Mesenchymal stem cell (in vitro differentiated cells and primary cell): ENCODE measurements at regions not wholly inside any gene's neighbourhood (a gene's known extent, or its start where the extent isn't known, plus 50 kb on each side); places are given as distances from the start of the nearest gene placed in this dataset.

Experiments
- DNase-seq: peaks from one replicate; pipeline ENCODE4 v3.0.0-alpha.2; 2013
- H2AFZ ChIP-seq: one replicate; pipeline ENCODE4 v1.6.1; 2013; ENCODE audit warnings: low read depth, mild to moderate bottlenecking, control low read depth, inconsistent platforms, low read length, moderate library complexity
- H2AK5ac ChIP-seq: 2 replicates; pipeline ENCODE4 v1.6.1; 2013; ENCODE audit warnings: low read length, moderate library complexity, mild to moderate bottlenecking, inconsistent platforms; ENCODE audit not compliant: severe bottlenecking
- H2BK120ac ChIP-seq: one replicate; pipeline ENCODE4 v1.6.1; 2013; ENCODE audit warnings: low read depth, mild to moderate bottlenecking, inconsistent platforms, low read length, moderate library complexity
- H2BK12ac ChIP-seq, 2 experiments: one replicate each; pipeline ENCODE4 v1.6.1; 2013; ENCODE audit warnings: inconsistent platforms in 2 of 2, low read length in 2 of 2, mild to moderate bottlenecking in 2 of 2, moderate library complexity in 2 of 2, control low read depth in 1 of 2
- H2BK15ac ChIP-seq: one replicate; pipeline ENCODE4 v1.6.1; 2013; ENCODE audit warnings: mild to moderate bottlenecking, low read depth, inconsistent platforms; ENCODE audit not compliant: poor library complexity, severe bottlenecking
- H2BK5ac ChIP-seq: 2 replicates; pipeline ENCODE4 v1.6.1; 2013; ENCODE audit warnings: low read depth, mild to moderate bottlenecking, low read length, control low read depth, inconsistent platforms; ENCODE audit not compliant: poor library complexity, severe bottlenecking
- H3K14ac ChIP-seq, 2 experiments: one replicate each; pipeline ENCODE4 v1.6.1; 2013; ENCODE audit warnings: inconsistent platforms in 2 of 2, low read length in 2 of 2, control low read depth in 1 of 2, mild to moderate bottlenecking in 1 of 2, moderate library complexity in 1 of 2
- H3K18ac ChIP-seq, 2 experiments: one replicate each; pipeline ENCODE4 v1.6.1; 2013; ENCODE audit warnings: inconsistent platforms in 2 of 2, low read length in 2 of 2, control low read depth in 1 of 2, low read depth in 1 of 2, mild to moderate bottlenecking in 1 of 2
- H3K23ac ChIP-seq, 2 experiments: one replicate each; pipeline ENCODE4 v1.6.1; 2013; ENCODE audit warnings: inconsistent platforms in 2 of 2, low read length in 2 of 2, mild to moderate bottlenecking in 2 of 2, moderate library complexity in 2 of 2, control low read depth in 1 of 2
- H3K27ac ChIP-seq: 2 replicates; pipeline ENCODE4 v1.5.1; 2013; ENCODE audit warnings: mild to moderate bottlenecking, moderate library complexity, low read length, control low read depth, inconsistent platforms; ENCODE audit not compliant: poor library complexity, severe bottlenecking
- H3K27me3 ChIP-seq, 2 experiments: 2 replicates each; pipeline versions ENCODE4 v1.6.1 to v1.7.0; 2013; ENCODE audit warnings: low read length in 2 of 2, mild to moderate bottlenecking in 2 of 2, moderate library complexity in 2 of 2, control low read depth in 1 of 2, inconsistent platforms in 1 of 2; ENCODE audit not compliant: control insufficient read depth in 1 of 2, insufficient read depth in 1 of 2
- H3K36me3 ChIP-seq, 2 experiments: 2 replicates each; pipeline versions ENCODE4 v1.6.1 to v1.7.0; 2013; ENCODE audit warnings: low read length in 2 of 2, control low read depth in 1 of 2, inconsistent platforms in 1 of 2, low read depth in 1 of 2, mild to moderate bottlenecking in 1 of 2; ENCODE audit not compliant: insufficient read depth in 2 of 2, control insufficient read depth in 1 of 2
- H3K4ac ChIP-seq, 2 experiments: one replicate each; pipeline ENCODE4 v1.6.1; 2013; ENCODE audit warnings: inconsistent platforms in 2 of 2, low read length in 2 of 2, mild to moderate bottlenecking in 2 of 2, moderate library complexity in 2 of 2, control low read depth in 1 of 2, low read depth in 1 of 2
- H3K4me1 ChIP-seq: 2 replicates; pipeline ENCODE4 v1.6.1; 2013; ENCODE audit warnings: low read depth, low read length, control low read depth; ENCODE audit not compliant: control insufficient read depth, insufficient read depth
- H3K4me2 ChIP-seq: 2 replicates; pipeline ENCODE4 v1.6.1; 2013; ENCODE audit warnings: low read length, mild to moderate bottlenecking, inconsistent platforms; ENCODE audit not compliant: poor library complexity, severe bottlenecking
- H3K4me3 ChIP-seq, 2 experiments: 2 replicates each; pipeline versions ENCODE4 v1.5.1 to v1.7.0; 2013; ENCODE audit warnings: low read length in 2 of 2, mild to moderate bottlenecking in 2 of 2, control low read depth in 1 of 2, low read depth in 1 of 2; ENCODE audit not compliant: insufficient read depth in 1 of 2
- H3K79me1 ChIP-seq: replicated peaks from 2 replicates; pipeline ENCODE4 v1.6.1; 2013; ENCODE audit warnings: mild to moderate bottlenecking, control low read depth, low read length, inconsistent platforms; ENCODE audit not compliant: poor library complexity, severe bottlenecking
- H3K9ac ChIP-seq: 2 replicates; pipeline ENCODE4 v1.7.0; 2013; ENCODE audit warnings: mild to moderate bottlenecking, low read length, moderate library complexity
- H3K9me3 ChIP-seq: 2 replicates; pipeline ENCODE4 v1.7.0; 2013; ENCODE audit warnings: mild to moderate bottlenecking, low read length; ENCODE audit not compliant: control insufficient read depth
- H4K8ac ChIP-seq: one replicate; pipeline ENCODE4 v1.6.1; 2013; ENCODE audit warnings: inconsistent platforms, mild to moderate bottlenecking, low read length, moderate library complexity
- H4K91ac ChIP-seq: one replicate; pipeline ENCODE4 v1.6.1; 2013; ENCODE audit warnings: mild to moderate bottlenecking, low read length, inconsistent platforms
- WGBS: methylation state at CpG from one replicate; pipeline ENCODE4 v1.1.7; 2013; ENCODE audit warnings: mixed read lengths; 5-methylcytosine and 5-hydroxymethylcytosine counted together

DNA sequence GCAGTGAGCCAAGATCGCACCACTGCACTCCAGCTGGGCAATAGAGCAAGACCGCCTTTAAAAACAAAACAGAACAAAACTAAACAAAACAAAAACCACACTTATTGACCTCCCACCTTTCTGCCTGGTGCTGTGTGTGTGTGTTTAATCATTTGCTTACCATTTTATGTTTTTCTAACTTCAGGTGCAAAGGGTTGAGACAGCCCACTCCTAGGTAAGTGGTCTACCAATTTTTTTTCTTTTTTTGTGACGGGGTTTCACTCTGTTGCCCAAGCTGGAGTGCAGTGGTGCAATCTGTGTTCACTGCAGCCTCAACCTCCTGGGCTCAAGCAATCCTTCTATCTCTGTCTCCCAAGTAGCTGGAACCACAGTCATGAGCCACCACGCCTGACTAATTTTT lies 65.8 kb downstream of the SALL1 start:
- no peak overlapping the region for H2AFZ ChIP-seq
- no peak overlapping the region for H3K4me2 ChIP-seq
- H3K36me3 ChIP-seq: no peaks in the 10 kb centered on the region
- H3K4ac ChIP-seq: no peak overlapping the region
- H2BK5ac ChIP-seq: no peak overlapping the region
- no peak overlapping the region for H3K4me3 ChIP-seq
- H2BK15ac ChIP-seq: no peak overlapping the region
- DNase-seq: no peak
- no peak overlapping the region for H2BK12ac ChIP-seq
- no peak overlapping the region for H4K8ac ChIP-seq
- no peak overlapping the region for H2BK120ac ChIP-seq
- no peak overlapping the region for H4K91ac ChIP-seq
- H3K79me1 ChIP-seq: no peaks in the 10 kb centered on the region
- H3K4me1 ChIP-seq: no peaks in the 10 kb centered on the region
- H3K9ac ChIP-seq: no peak overlapping the region
- 89% methylated on average over 2 of the region's 4 CpGs for WGBS
- no peak overlapping the region for H2AK5ac ChIP-seq
- no peak overlapping the region for H3K23ac ChIP-seq
- H3K9me3 ChIP-seq: no peaks in the 10 kb centered on the region
- no peak overlapping the region for H3K18ac ChIP-seq
- H3K14ac ChIP-seq: no peak overlapping the region
- peaks cover 0 to 11% of the 10 kb centered on the region in 2 experiments for H3K27me3 ChIP-seq
- H3K27ac ChIP-seq: no peak overlapping the region

DNA sequence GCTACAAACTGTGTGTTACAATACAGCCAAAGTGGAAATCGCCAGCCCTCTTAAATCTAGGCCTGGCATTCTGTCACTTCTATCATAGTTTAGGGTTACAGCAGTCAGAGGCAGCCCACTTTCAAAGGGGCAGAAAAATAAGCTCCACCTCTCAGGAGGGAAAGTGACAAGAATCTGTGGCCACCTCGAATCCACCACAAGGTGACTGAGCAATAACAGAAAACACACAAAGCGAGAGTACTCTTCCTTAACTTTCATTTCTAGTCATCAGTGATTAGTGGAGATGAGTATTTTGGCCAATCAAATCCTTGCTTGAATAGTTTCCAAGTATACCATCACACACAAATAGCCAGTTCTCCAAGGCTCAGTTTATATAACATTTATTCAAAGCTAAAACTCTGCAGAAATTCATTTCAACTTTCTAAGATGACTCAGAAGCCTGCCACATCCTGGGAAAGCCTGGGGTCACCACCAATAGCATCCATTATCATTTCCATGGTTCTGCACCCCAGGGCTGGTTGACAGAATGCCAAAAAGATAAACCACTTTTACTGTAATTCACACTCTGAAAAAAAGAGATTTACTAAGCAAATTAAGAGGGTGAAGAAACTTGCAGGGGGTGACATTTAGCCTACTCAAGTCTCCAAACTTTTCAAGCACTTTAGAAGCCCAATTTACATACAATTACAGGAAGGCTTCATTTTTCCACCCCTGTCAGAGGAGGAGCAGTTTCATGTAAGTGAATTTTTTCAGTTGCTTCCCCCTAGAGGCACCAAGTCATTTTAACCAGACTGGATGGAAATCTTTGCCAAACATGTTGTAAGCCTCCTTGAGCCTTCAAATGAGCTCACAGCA lies 66.8 kb downstream of the SALL1 start:
- DNase-seq: no peak
- Histone ChIP-seq H3K4me1 (no peaks in the 10 kb centered on the region), H2BK5ac (no peak overlapping the region), H3K27me3 (peaks cover 0 to 11% of the 10 kb centered on the region in 2 experiments), H3K79me1 (no peaks in the 10 kb centered on the region), H3K27ac (no peak overlapping the region), H3K4me3 (no peak overlapping the region), H3K4ac (no peak overlapping the region), H3K9me3 (no peaks in the 10 kb centered on the region), H4K8ac (no peak overlapping the region), H3K9ac (no peak overlapping the region), H2BK120ac (no peak overlapping the region), H2AK5ac (no peak overlapping the region), H2BK15ac (no peak overlapping the region), H2BK12ac (no peak overlapping the region), H3K23ac (no peak overlapping the region), H3K4me2 (no peak overlapping the region), H3K18ac (no peak overlapping the region), H3K36me3 (no peaks in the 10 kb centered on the region), H3K14ac (no peak overlapping the region), H4K91ac (no peak overlapping the region), H2AFZ (no peak overlapping the region)
- WGBS: 69% methylated on average over 2 of the region's 3 CpGs

DNA sequence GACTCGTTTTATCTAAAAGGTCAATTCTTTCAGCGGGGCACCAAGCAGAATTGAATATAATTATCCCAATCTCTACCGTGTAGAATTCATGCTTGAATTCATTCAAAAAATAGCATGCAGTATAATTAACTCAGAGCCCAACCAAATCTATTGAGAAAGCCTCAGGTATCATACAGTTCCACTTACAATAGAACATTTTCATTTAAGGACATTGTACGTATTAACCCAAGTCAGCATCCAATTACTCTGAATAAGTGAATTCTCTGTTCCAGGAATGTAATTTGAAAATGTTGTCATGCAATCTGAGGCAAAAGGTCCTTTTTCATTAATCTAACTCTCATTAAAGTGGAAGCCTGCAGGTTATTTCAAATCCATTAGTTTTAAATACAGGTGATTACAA lies 78.5 kb downstream of the SALL1 start:
- Histone ChIP-seq H2AK5ac (no peak overlapping the region), H3K23ac (no peak overlapping the region), H3K9me3 (no peaks in the 10 kb centered on the region), H3K9ac (no peak overlapping the region), H3K27ac (no peak overlapping the region), H2AFZ (no peak overlapping the region), H2BK15ac (no peak overlapping the region), H2BK12ac (no peak overlapping the region), H3K4me1 (no peaks in the 10 kb centered on the region), H3K18ac (no peak overlapping the region), H3K79me1 (no peaks in the 10 kb centered on the region), H3K4ac (no peak overlapping the region), H3K4me2 (no peak overlapping the region), H2BK120ac (no peak overlapping the region), H4K91ac (no peak overlapping the region), H3K4me3 (no peak overlapping the region), H3K36me3 (no peaks in the 10 kb centered on the region), H3K27me3 (peaks cover 3 to 19% of the 10 kb centered on the region in 2 experiments), H4K8ac (no peak overlapping the region), H3K14ac (no peak overlapping the region), H2BK5ac (no peak overlapping the region)
- no peak for DNase-seq
- 85% methylated on average over 3 of the region's 4 CpGs for WGBS

DNA sequence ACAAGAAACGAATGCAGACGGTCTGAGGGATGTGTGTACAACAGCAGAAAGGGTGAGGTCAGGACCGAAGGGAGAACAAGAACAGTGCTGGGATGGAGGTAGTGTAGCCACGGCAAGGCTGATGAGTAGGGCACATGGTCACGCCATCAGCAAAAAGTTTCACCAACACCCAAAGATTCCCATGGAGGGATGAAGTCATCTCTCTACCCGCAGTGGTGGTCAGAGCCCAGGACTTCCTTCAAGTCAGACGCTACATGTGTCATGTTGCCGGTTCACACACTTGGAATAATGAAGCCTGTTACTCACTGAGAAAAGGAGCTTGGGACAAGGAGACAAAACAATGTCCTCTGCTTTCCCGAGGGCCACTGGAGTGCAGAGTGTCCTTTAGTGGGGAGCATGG lies 79.7 kb downstream of the SALL1 start:
- Histone ChIP-seq H3K18ac (no peak overlapping the region), H3K79me1 (no peaks in the 10 kb centered on the region), H3K36me3 (no peaks in the 10 kb centered on the region), H3K4me3 (no peak overlapping the region), H2BK12ac (no peak overlapping the region), H2BK15ac (no peak overlapping the region), H3K27ac (no peak overlapping the region), H4K91ac (no peak overlapping the region), H3K4me2 (no peak overlapping the region), H4K8ac (no peak overlapping the region), H2AK5ac (no peak overlapping the region), H3K9me3 (no peaks in the 10 kb centered on the region), H2BK5ac (no peak overlapping the region), H3K9ac (no peak overlapping the region), H3K4ac (no peak overlapping the region), H3K27me3 (peaks cover 3 to 18% of the 10 kb centered on the region in 2 experiments), H2BK120ac (no peak overlapping the region), H3K14ac (no peak overlapping the region), H3K4me1 (no peaks in the 10 kb centered on the region), H2AFZ (no peak overlapping the region), H3K23ac (no peak overlapping the region)
- WGBS: 79% methylated on average over 9 of the region's 9 CpGs
- DNase-seq: no peak
